WTC11 (cell line): ENCODE measurements at regions not wholly inside any gene's neighbourhood (a gene's known extent, or its start where the extent isn't known, plus 50 kb on each side); places are given as distances from the start of the nearest gene placed in this dataset.

ENCODE experiments used
- ATAC-seq: fragments of 200-7000 bp; cut with Tn5 transposase; 2 replicates; pipeline ENCODE4 v1.10.0; 2021; ENCODE audit warnings: mild to moderate bottlenecking, moderate library complexity
- CTCF ChIA-PET: fragments of 300-600 bp; sonication (Branson Sonifier 250); formaldehyde crosslinking; loops from one replicate; lab custom pipeline; 2021; ENCODE audit warnings: antibody characterized with exemption; lab: Charles Lee
- POLR2A ChIA-PET: fragments of 350-600 bp; sonication (Branson Sonifier 250); formaldehyde crosslinking; loops from one replicate; lab custom pipeline; 2021; ENCODE audit warnings: antibody characterized with exemption; lab: Charles Lee
- DNase-seq: peaks from one replicate; pipeline ENCODE4 v3.0.0; 2021; ENCODE audit warnings: low spot score
- H3K27ac Mint-ChIP-seq: 2 replicates; pipeline ENCODE4 v1.8.0; 2021; ENCODE audit warnings: mixed read lengths
- H3K27me3 Mint-ChIP-seq: 2 replicates; pipeline ENCODE4 v1.8.0; 2021; ENCODE audit warnings: low read depth, mild to moderate bottlenecking, moderate library complexity, mixed read lengths
- H3K36me3 Mint-ChIP-seq: 2 replicates; pipeline ENCODE4 v1.8.0; 2021; ENCODE audit warnings: mixed read lengths
- H3K4me1 Mint-ChIP-seq: 2 replicates; pipeline ENCODE4 v1.8.0; 2022; ENCODE audit warnings: mixed read lengths
- H3K4me3 Mint-ChIP-seq: 2 replicates; pipeline ENCODE4 v1.8.0; 2021; ENCODE audit warnings: mild to moderate bottlenecking, moderate library complexity, mixed read lengths
- H3K9me3 Mint-ChIP-seq: 2 replicates; pipeline ENCODE4 v1.8.0; 2021; ENCODE audit warnings: mixed read lengths
- CDX4 ChIP-seq: fragments of 250-450 bp; sonication (Bioruptor Pico); IDR thresholded peaks from 2 replicates; pipeline ENCODE4 v1.9.0; 2021; ENCODE audit warnings: moderate library complexity, mild to moderate bottlenecking, inconsistent platforms, borderline replicate concordance
- E2F1 ChIP-seq: sonication (generic); formaldehyde crosslinking; IDR thresholded peaks from 2 replicates; pipeline ENCODE4 v1.8.0; 2022; ENCODE audit warnings: mild to moderate bottlenecking, missing genetic modification reagents
- ERG ChIP-seq: fragments of 250-450 bp; sonication (Bioruptor Pico); IDR thresholded peaks from 2 replicates; pipeline ENCODE4 v1.8.0; 2021; ENCODE audit warnings: mild to moderate bottlenecking
- FOXK1 ChIP-seq: sonication (generic); formaldehyde crosslinking; IDR thresholded peaks from 2 replicates; pipeline ENCODE4 v1.8.0; 2022; ENCODE audit warnings: mild to moderate bottlenecking, moderate library complexity, missing genetic modification reagents
- FOXP1 ChIP-seq: sonication (generic); formaldehyde crosslinking; IDR thresholded peaks from 2 replicates; pipeline ENCODE4 v1.8.0; 2022; ENCODE audit warnings: missing genetic modification reagents, mild to moderate bottlenecking, moderate library complexity, borderline replicate concordance
- HMGA2 ChIP-seq: fragments of 250-450 bp; sonication (Bioruptor Pico); IDR thresholded peaks from 2 replicates; pipeline ENCODE4 v1.4.0; 2021; ENCODE audit warnings: mild to moderate bottlenecking, moderate library complexity
- IRF1 ChIP-seq: sonication (generic); formaldehyde crosslinking; IDR thresholded peaks from 2 replicates; pipeline ENCODE4 v1.8.0; 2023; ENCODE audit warnings: missing genetic modification reagents
- JUN ChIP-seq: sonication (generic); formaldehyde crosslinking; IDR thresholded peaks from 2 replicates; pipeline ENCODE4 v1.8.0; 2023; ENCODE audit warnings: mild to moderate bottlenecking, missing genetic modification reagents
- KAT7 ChIP-seq: sonication (generic); formaldehyde crosslinking; IDR thresholded peaks from 2 replicates; pipeline ENCODE4 v1.8.1; 2023; ENCODE audit warnings: missing genetic modification reagents, mild to moderate bottlenecking, borderline replicate concordance
- MAX ChIP-seq: sonication (generic); formaldehyde crosslinking; IDR thresholded peaks from 2 replicates; pipeline ENCODE4 v1.8.0; 2022; ENCODE audit warnings: mild to moderate bottlenecking, missing genetic modification reagents
- NFE2L1 ChIP-seq: sonication (generic); formaldehyde crosslinking; IDR thresholded peaks from 2 replicates; pipeline ENCODE4 v1.8.1; 2023; ENCODE audit warnings: missing genetic modification reagents
- OVOL2 ChIP-seq: fragments of 250-450 bp; sonication (Bioruptor Pico); IDR thresholded peaks from 2 replicates; pipeline ENCODE4 v1.9.0; 2021; ENCODE audit warnings: mild to moderate bottlenecking, borderline replicate concordance
- PRRX2 ChIP-seq: fragments of 250-450 bp; sonication (Bioruptor Pico); IDR thresholded peaks from 2 replicates; pipeline ENCODE4 v1.8.0; 2021; ENCODE audit warnings: mild to moderate bottlenecking
- RELA ChIP-seq: sonication (generic); formaldehyde crosslinking; IDR thresholded peaks from 2 replicates; pipeline ENCODE4 v1.8.1; 2022; ENCODE audit warnings: missing genetic modification reagents, mild to moderate bottlenecking, borderline replicate concordance
- RORB ChIP-seq: fragments of 250-450 bp; sonication (Bioruptor Pico); IDR thresholded peaks from 2 replicates; pipeline ENCODE4 v1.9.0; 2021; ENCODE audit warnings: mild to moderate bottlenecking
- SMAD4 ChIP-seq: sonication (generic); formaldehyde crosslinking; IDR thresholded peaks from 2 replicates; pipeline ENCODE4 v1.8.0; 2022; ENCODE audit warnings: mild to moderate bottlenecking, missing genetic modification reagents
- USF1 ChIP-seq: sonication (generic); formaldehyde crosslinking; IDR thresholded peaks from 2 replicates; pipeline ENCODE4 v1.8.0; 2022; ENCODE audit warnings: mild to moderate bottlenecking, missing genetic modification reagents
- ZNF281 ChIP-seq: sonication (generic); formaldehyde crosslinking; IDR thresholded peaks from 2 replicates; pipeline ENCODE4 v1.8.0; 2023; ENCODE audit warnings: mild to moderate bottlenecking, missing genetic modification reagents
- ZNF423 ChIP-seq: fragments of 250-450 bp; sonication (Bioruptor Pico); IDR thresholded peaks from 2 replicates; pipeline ENCODE4 v2.1.2; 2022; ENCODE audit warnings: mild to moderate bottlenecking, moderate library complexity
- ZNF512 ChIP-seq: sonication (generic); formaldehyde crosslinking; IDR thresholded peaks from 2 replicates; pipeline ENCODE4 v1.8.1; 2022; ENCODE audit warnings: missing genetic modification reagents, borderline replicate concordance
- ZNF532 ChIP-seq: fragments of 250-450 bp; sonication (Bioruptor Pico); IDR thresholded peaks from 2 replicates; pipeline ENCODE4 v1.9.0; 2021; ENCODE audit warnings: mild to moderate bottlenecking, borderline replicate concordance

- no peak for TF ChIP-seq ZNF532
- no peak for TF ChIP-seq ERG
- no peak for TF ChIP-seq JUN (CRISPR knock-in tag)
- no peak for TF ChIP-seq ZNF281
- no peak for TF ChIP-seq ZNF512 (CRISPR knock-in tag)
- no peak for TF ChIP-seq NFE2L1 (CRISPR knock-in tag)
These were observed 451.8 kb downstream of the ATP23 start (continued) for GRCh38 chr12:58393152-58393551.

GRCh38 chr12:58395056-58395455, 453.7 kb downstream of the ATP23 start:
- H3K4me1 Mint-ChIP-seq: no peaks in the 10 kb centered on the region
- ATAC-seq (no peak), DNase-seq (no peak)
- no peak overlapping the region for H3K4me3 Mint-ChIP-seq
- POLR2A ChIA-PET: no interaction called here
- H3K36me3 Mint-ChIP-seq: no peaks in the 10 kb centered on the region; the same call in 1 of the 2 replicates
- no peak overlapping the region for H3K27ac Mint-ChIP-seq
- no peaks in the 10 kb centered on the region; the same call in 1 of the 2 replicates for H3K27me3 Mint-ChIP-seq
- CTCF ChIA-PET: no interaction called here
- peaks cover 16% of the 10 kb centered on the region for H3K9me3 Mint-ChIP-seq
- TF ChIP-seq PRRX2 (CRISPR knock-in tag) (no peak), CDX4 (CRISPR knock-in tag) (no peak), MAX (CRISPR knock-in tag) (no peak), E2F1 (CRISPR knock-in tag) (no peak), ZNF423 (no peak), USF1 (no peak), FOXK1 (CRISPR knock-in tag) (no peak), SMAD4 (CRISPR knock-in tag) (no peak), RORB (CRISPR knock-in tag) (no peak), RELA (no peak), KAT7 (CRISPR knock-in tag) (no peak), IRF1 (no peak), HMGA2 (CRISPR knock-in tag) (no peak), OVOL2 (CRISPR knock-in tag) (no peak), FOXP1 (CRISPR knock-in tag) (no peak), ERG (no peak)
